Loucy (cell line): ENCODE measurements at regions not wholly inside any gene's neighbourhood (a gene's known extent, or its start where the extent isn't known, plus 50 kb on each side); places are given as distances from the start of the nearest gene placed in this dataset.

Experiments
- H2AFZ ChIP-seq: fragments of 200-600 bp; sonication (generic); 2 replicates; pipeline ENCODE4 v1.6.0; 2016; ENCODE audit warnings: antibody characterized with exemption, mild to moderate bottlenecking, low read length, moderate library complexity
- H3F3A ChIP-seq: fragments of 200-600 bp; 2 replicates; pipeline ENCODE4 v1.6.0; 2016; ENCODE audit warnings: antibody characterized with exemption, low read depth, mild to moderate bottlenecking
- H3K27me3 ChIP-seq: fragments of 200-600 bp; sonication (generic); 2 replicates; pipeline ENCODE4 v1.6.1; 2014; ENCODE audit warnings: low read length, mild to moderate bottlenecking; ENCODE audit not compliant: insufficient read depth, poor library complexity, severe bottlenecking
- H3K36me3 ChIP-seq: fragments of 200-600 bp; sonication (generic); 2 replicates; pipeline ENCODE4 v1.6.1; 2016; ENCODE audit warnings: low read length; ENCODE audit not compliant: insufficient read depth
- H3K4me1 ChIP-seq: fragments of 200-600 bp; sonication (generic); 2 replicates; pipeline ENCODE4 v1.5.1; 2014; ENCODE audit warnings: low read length, mild to moderate bottlenecking; ENCODE audit not compliant: insufficient read depth, poor library complexity, severe bottlenecking
- H3K4me2 ChIP-seq: fragments of 200-600 bp; sonication (generic); 2 replicates; pipeline ENCODE4 v1.6.0; 2014; ENCODE audit warnings: antibody characterized with exemption, low read length, low read depth, mild to moderate bottlenecking; ENCODE audit not compliant: poor library complexity, severe bottlenecking
- H3K4me3 ChIP-seq: fragments of 200-600 bp; sonication (generic); 2 replicates; pipeline ENCODE4 v1.5.1; 2014; ENCODE audit warnings: low read length, mild to moderate bottlenecking, mixed read lengths; ENCODE audit not compliant: poor library complexity, severe bottlenecking
- H3K79me2 ChIP-seq: fragments of 200-600 bp; sonication (generic); 2 replicates; pipeline ENCODE4 v1.6.1; 2014; ENCODE audit warnings: low read length; ENCODE audit not compliant: insufficient read depth
- H3K9ac ChIP-seq: fragments of 200-600 bp; sonication (generic); 2 replicates; pipeline ENCODE4 v1.6.0; 2014; ENCODE audit warnings: mild to moderate bottlenecking, low read depth, low read length, moderate library complexity; ENCODE audit not compliant: poor library complexity, severe bottlenecking
- H3K9me2 ChIP-seq: fragments of 200-600 bp; sonication (generic); replicated peaks from 2 replicates; pipeline ENCODE4 v1.6.1; 2016; ENCODE audit warnings: low read depth, low read length, mixed read lengths
- H3K9me3 ChIP-seq: fragments of 200-600 bp; sonication (generic); 2 replicates; pipeline ENCODE4 v1.6.1; 2014; ENCODE audit warnings: mild to moderate bottlenecking, antibody characterized with exemption, low read length, low read depth; ENCODE audit not compliant: insufficient read depth
- H4K20me1 ChIP-seq: fragments of 200-600 bp; sonication (generic); 2 replicates; pipeline ENCODE4 v1.6.0; 2014; ENCODE audit warnings: antibody characterized with exemption, low read length, mild to moderate bottlenecking; ENCODE audit not compliant: insufficient read depth, poor library complexity, severe bottlenecking
- EZH2phosphoT487 ChIP-seq: fragments of 200-600 bp; IDR thresholded peaks from 2 replicates; pipeline ENCODE4 v1.6.1; 2018; ENCODE audit warnings: antibody characterized with exemption, mild to moderate bottlenecking, moderate library complexity, borderline replicate concordance
- TF ChIP-seq, protein P1 (sequence below): fragments of 200-600 bp; sonication (generic); conservative IDR thresholded peaks from 2 replicates; pipeline ENCODE4 v1.5.1; 2014; ENCODE audit warnings: mild to moderate bottlenecking, antibody characterized with exemption, low read length

DNA sequence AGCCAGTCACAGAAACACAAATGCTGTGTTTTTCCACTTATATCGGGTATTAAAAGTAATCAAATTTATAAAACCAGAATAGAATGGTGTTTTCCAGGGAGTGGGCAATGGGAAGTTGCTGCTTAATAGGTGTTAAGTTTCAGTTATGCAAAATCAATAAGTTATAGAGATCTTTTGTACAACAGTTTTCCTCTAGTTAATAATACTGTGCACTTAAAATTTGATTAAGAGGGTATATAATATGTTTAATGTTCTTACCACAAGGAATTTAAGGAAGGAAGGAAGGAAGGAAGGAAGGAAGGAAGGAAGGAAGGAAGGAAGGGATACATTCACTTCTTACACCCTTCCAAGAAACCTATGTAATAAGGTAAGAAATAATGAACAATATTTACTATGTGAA is 867.7 kb upstream of the CDH6 start:
- Histone ChIP-seq H3K9me2 (no peaks in the 10 kb centered on the region), H3F3A (no peaks in the 10 kb centered on the region), H2AFZ (no peak overlapping the region), H3K4me1 (no peaks in the 10 kb centered on the region), H3K36me3 (no peaks in the 10 kb centered on the region), H3K4me3 (no peak overlapping the region), H3K9ac (no peak overlapping the region), H3K79me2 (no peaks in the 10 kb centered on the region), H3K27me3 (no peaks in the 10 kb centered on the region), H3K4me2 (no peak overlapping the region), H4K20me1 (no peaks in the 10 kb centered on the region), H3K9me3 (no peaks in the 10 kb centered on the region)
- TF ChIP-seq, protein P1, sequence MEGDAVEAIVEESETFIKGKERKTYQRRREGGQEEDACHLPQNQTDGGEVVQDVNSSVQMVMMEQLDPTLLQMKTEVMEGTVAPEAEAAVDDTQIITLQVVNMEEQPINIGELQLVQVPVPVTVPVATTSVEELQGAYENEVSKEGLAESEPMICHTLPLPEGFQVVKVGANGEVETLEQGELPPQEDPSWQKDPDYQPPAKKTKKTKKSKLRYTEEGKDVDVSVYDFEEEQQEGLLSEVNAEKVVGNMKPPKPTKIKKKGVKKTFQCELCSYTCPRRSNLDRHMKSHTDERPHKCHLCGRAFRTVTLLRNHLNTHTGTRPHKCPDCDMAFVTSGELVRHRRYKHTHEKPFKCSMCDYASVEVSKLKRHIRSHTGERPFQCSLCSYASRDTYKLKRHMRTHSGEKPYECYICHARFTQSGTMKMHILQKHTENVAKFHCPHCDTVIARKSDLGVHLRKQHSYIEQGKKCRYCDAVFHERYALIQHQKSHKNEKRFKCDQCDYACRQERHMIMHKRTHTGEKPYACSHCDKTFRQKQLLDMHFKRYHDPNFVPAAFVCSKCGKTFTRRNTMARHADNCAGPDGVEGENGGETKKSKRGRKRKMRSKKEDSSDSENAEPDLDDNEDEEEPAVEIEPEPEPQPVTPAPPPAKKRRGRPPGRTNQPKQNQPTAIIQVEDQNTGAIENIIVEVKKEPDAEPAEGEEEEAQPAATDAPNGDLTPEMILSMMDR = no peak
- no peak for TF ChIP-seq EZH2phosphoT487

DNA sequence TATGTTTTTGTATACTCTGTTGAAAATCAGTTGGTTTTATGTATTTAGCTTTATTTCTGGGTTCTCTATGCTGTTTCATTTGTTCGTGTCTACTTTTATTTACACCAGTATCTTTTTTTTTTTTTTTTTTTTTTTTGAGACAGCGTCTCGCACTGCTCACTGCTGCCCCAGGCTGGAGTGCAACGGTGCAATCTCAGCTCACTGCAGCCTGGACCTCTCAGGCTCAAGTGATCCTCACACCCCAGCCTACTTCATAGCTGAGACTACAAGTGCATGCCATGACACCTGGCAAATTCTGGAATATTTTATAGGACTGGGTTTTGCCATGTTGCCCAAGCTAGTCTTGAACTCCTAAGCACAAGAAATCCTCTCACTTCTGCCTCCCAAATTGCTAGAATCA is 869.4 kb upstream of the CDH6 start:
- H3K36me3 ChIP-seq = no peaks in the 10 kb centered on the region
- H3K4me2 ChIP-seq = no peak overlapping the region
- no peaks in the 10 kb centered on the region for H3K79me2 ChIP-seq
- H3F3A ChIP-seq = no peaks in the 10 kb centered on the region
- no peaks in the 10 kb centered on the region for H3K4me1 ChIP-seq
- H3K27me3 ChIP-seq = no peaks in the 10 kb centered on the region
- no peak overlapping the region for H3K9ac ChIP-seq
- H4K20me1 ChIP-seq = no peaks in the 10 kb centered on the region
- TF ChIP-seq, protein P1 = no peak
- TF ChIP-seq EZH2phosphoT487 = no peak
- H3K9me2 ChIP-seq = no peaks in the 10 kb centered on the region; the same call in 1 of the 2 replicates
- H2AFZ ChIP-seq = no peak overlapping the region
- H3K4me3 ChIP-seq = no peak overlapping the region
- H3K9me3 ChIP-seq = no peaks in the 10 kb centered on the region

DNA sequence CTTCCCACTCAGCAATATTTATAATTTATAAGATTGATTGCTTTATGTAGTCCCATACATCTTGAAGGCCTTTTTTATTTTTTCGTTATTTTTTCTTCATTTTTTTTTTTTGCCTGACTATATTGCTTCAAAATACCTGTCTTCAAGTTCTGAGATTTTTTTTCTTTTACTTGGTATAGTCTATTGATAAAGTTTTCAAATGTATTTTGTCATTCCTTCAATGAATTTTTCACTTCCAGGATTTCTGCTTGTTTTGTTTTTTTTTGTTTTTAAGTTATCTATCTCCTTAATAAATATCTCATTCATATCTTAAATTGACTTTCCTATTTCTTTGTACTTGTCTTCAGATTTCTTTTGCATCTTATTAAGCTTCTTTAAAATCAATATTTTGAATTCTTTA is 905.6 kb upstream of the CDH6 start:
- no peak overlapping the region for H2AFZ ChIP-seq
- no peaks in the 10 kb centered on the region for H3K9me3 ChIP-seq
- no peaks in the 10 kb centered on the region for H3K4me1 ChIP-seq
- TF ChIP-seq EZH2phosphoT487 = no peak
- TF ChIP-seq, protein P1 = no peak
- no peaks in the 10 kb centered on the region for H3K79me2 ChIP-seq
- H3K4me3 ChIP-seq = no peak overlapping the region
- no peaks in the 10 kb centered on the region for H3F3A ChIP-seq
- H3K9ac ChIP-seq = no peak overlapping the region
- H3K9me2 ChIP-seq = no peaks in the 10 kb centered on the region
- no peaks in the 10 kb centered on the region for H3K36me3 ChIP-seq
- H3K27me3 ChIP-seq = no peaks in the 10 kb centered on the region
- H4K20me1 ChIP-seq = no peaks in the 10 kb centered on the region
- H3K4me2 ChIP-seq = no peak overlapping the region
